Sigmoid colon (tissue), 6 donors: ENCODE measurements at regions not wholly inside any gene's neighbourhood (a gene's known extent, or its start where the extent isn't known, plus 50 kb on each side); places are given as distances from the start of the nearest gene placed in this dataset.

Experiments used
- DNase-seq: peaks from one replicate; pipeline ENCODE4 v3.0.0-alpha.2; 2019
- H3K27ac ChIP-seq, 4 donors: fragments of 200-600 bp; sonication (generic); one replicate each; pipeline ENCODE4 v1.5.1; 2016 to 2019; ENCODE audit warnings: mild to moderate bottlenecking in 1 of 4
- H3K27me3 ChIP-seq, 3 donors: fragments of 200-600 bp; sonication (generic); one replicate each; pipeline ENCODE4 v1.5.1; 2019; ENCODE audit warnings: mild to moderate bottlenecking in 1 of 3
- H3K36me3 ChIP-seq, 4 donors: fragments of 200-600 bp; sonication (generic); one replicate each; pipeline ENCODE4 v1.5.1; 2016 to 2019
- H3K4me1 ChIP-seq, 4 donors: fragments of 200-600 bp; sonication (generic); one replicate each; pipeline ENCODE4 v1.5.1; 2017 to 2019
- H3K4me3 ChIP-seq, 4 donors: fragments of 200-600 bp; sonication (generic); one replicate each; pipeline ENCODE4 v1.5.1; 2017 to 2019; ENCODE audit warnings: mild to moderate bottlenecking in 2 of 4, moderate library complexity in 1 of 4
- H3K9me3 ChIP-seq, 4 donors: fragments of 200-600 bp in 3 of 4; sonication (generic) in 3 of 4; one replicate each; pipeline versions ENCODE4 v1.5.1 to v1.6.1; 2013 to 2019
- EP300 ChIP-seq, 4 donors: sonication (generic); formaldehyde crosslinking; IDR thresholded peaks; one replicate each; pipeline ENCODE4 v1.6.1; 2017; ENCODE audit warnings: antibody characterized with exemption in 4 of 4
- POLR2A ChIP-seq, 2 donors: fragments of 450-650 bp; IDR thresholded peaks; one replicate each; pipeline ENCODE4 v1.6.1; 2016; ENCODE audit warnings: antibody characterized with exemption in 2 of 2, mild to moderate bottlenecking in 2 of 2, moderate library complexity in 2 of 2
- POLR2AphosphoS5 ChIP-seq, 4 donors: sonication (generic); formaldehyde crosslinking; IDR thresholded peaks; one replicate each; pipeline ENCODE4 v1.6.1; 2017; ENCODE audit warnings: antibody characterized with exemption in 4 of 4
- WGBS, 2 donors: extraction: QIAGEN DNeasy Blood & Tissue Kit; methylation state at CpG; one replicate each; pipeline ENCODE4 v1.1.7; 2013; 5-methylcytosine and 5-hydroxymethylcytosine counted together
- intact Hi-C: fragments of 100-400 bp; cut with DNase I; formaldehyde crosslinking; loops from one replicate; pipeline ENCODE4 v1.15.1; 2023
- TF ChIP-seq, protein P1 (sequence below), 4 experiments: fragments of 450-650 bp in 3 of 4; fragments of 200-600 bp in 1 of 4; IDR thresholded peaks; one replicate each; pipeline ENCODE4 v1.5.1; 2016 to 2019; ENCODE audit warnings: antibody characterized with exemption in 4 of 4, mild to moderate bottlenecking in 3 of 4, moderate library complexity in 2 of 4
- donor health status: healthy with polysubstance abuse.
- donor health status: healthy.

DNA sequence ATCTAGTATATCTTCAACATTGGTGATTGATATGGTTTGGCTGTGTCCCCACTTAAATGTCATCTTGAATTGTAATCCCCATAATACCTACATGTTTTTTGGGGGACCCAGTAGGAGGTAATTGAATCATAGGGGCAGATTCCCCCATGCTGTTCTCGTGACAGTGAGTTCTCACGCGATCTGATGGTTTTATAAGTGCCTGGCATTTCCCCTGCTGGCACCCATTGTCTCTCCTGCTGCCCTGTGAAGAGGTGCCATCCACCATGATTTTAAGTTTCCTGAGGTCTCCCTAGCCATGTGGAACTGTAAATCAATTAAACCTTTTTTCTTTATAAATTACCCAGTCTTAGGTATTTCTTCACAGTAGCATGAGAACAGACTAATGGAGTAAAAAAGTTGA, 1094.6 kb downstream of the ROBO2 start:
- H3K4me3 ChIP-seq = no peak overlapping the region
- no peaks in the 10 kb centered on the region for H3K4me1 ChIP-seq
- intact Hi-C loops = no loop called here
- TF ChIP-seq EP300 (IDR thresholded peaks at IDR 0.05) = no peak
- no peak for TF ChIP-seq POLR2A (IDR thresholded peaks at IDR 0.05)
- TF ChIP-seq, protein P1, sequence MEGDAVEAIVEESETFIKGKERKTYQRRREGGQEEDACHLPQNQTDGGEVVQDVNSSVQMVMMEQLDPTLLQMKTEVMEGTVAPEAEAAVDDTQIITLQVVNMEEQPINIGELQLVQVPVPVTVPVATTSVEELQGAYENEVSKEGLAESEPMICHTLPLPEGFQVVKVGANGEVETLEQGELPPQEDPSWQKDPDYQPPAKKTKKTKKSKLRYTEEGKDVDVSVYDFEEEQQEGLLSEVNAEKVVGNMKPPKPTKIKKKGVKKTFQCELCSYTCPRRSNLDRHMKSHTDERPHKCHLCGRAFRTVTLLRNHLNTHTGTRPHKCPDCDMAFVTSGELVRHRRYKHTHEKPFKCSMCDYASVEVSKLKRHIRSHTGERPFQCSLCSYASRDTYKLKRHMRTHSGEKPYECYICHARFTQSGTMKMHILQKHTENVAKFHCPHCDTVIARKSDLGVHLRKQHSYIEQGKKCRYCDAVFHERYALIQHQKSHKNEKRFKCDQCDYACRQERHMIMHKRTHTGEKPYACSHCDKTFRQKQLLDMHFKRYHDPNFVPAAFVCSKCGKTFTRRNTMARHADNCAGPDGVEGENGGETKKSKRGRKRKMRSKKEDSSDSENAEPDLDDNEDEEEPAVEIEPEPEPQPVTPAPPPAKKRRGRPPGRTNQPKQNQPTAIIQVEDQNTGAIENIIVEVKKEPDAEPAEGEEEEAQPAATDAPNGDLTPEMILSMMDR (IDR thresholded peaks at IDR 0.05) = no peak
- no peak for TF ChIP-seq POLR2AphosphoS5 (IDR thresholded peaks at IDR 0.05)
- H3K27ac ChIP-seq = no peak overlapping the region
- H3K9me3 ChIP-seq = no peaks in the 10 kb centered on the region
- no peak for DNase-seq
- no peaks in the 10 kb centered on the region for H3K36me3 ChIP-seq
- H3K27me3 ChIP-seq = no peaks in the 10 kb centered on the region
- 74 to 76% methylated on average over 3 of the region's 3 CpGs for WGBS, 2 donors

DNA sequence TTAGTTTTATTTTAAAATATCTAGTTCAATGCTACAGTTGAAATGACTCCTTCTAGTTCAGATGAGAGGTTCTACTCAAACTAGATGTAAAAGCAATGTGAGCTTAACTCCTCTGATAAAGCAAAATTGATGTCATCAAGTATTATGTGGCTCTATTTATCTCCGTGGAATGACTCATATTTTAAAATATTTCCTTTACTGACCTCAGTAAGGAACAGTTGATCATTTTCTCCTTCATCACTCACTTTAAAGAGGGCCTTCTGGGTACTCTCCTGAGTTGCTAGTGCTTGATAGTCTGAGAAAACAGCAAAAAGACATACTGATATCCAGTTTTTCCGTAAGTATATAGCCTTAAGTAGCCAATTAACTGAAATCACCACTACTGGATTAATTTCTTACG, 1099.3 kb downstream of the ROBO2 start:
- WGBS, 2 donors = 84 to 85% methylated on average over 3 of the region's 3 CpGs
- DNase-seq = no peak
- no peaks in the 10 kb centered on the region for H3K36me3 ChIP-seq

DNA sequence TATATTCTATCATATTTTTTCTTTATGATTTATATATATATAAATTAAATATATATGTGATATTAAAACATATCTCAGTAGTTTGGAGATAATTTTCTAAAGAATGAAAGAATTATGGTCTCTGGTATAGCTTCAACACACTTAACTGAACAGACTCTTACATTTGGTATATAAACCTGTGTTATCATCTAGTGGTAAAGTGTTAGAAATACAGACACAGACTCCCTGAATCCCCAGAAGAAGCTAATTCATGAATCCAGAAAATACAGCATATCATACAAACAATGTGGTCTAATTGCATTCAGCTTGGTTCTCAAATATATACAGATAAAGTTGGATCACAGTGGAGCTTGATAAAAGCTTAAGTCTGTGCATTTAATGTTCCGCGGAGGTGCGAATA, 1100.4 kb downstream of the ROBO2 start:
- Histone ChIP-seq H3K36me3 (no peaks in the 10 kb centered on the region), H3K27ac (no peak overlapping the region), H3K27me3 (no peaks in the 10 kb centered on the region), H3K9me3 (no peaks in the 10 kb centered on the region), H3K4me3 (no peak overlapping the region), H3K4me1 (no peaks in the 10 kb centered on the region)
- no peak for TF ChIP-seq POLR2AphosphoS5 (IDR thresholded peaks at IDR 0.05)
- no peak for TF ChIP-seq POLR2A (IDR thresholded peaks at IDR 0.05)
- TF ChIP-seq EP300 (IDR thresholded peaks at IDR 0.05) = no peak
- TF ChIP-seq, protein P1 (IDR thresholded peaks at IDR 0.05) = no peak
- WGBS, 2 donors = 97% methylated on average over 3 of the region's 3 CpGs
- intact Hi-C loops = no loop called here
- no peak for DNase-seq

More for the DNA sequence above, 1099.3 kb downstream of the ROBO2 start:
- Histone ChIP-seq H3K27me3 (no peaks in the 10 kb centered on the region), H3K9me3 (no peaks in the 10 kb centered on the region), H3K4me1 (no peaks in the 10 kb centered on the region), H3K4me3 (no peak overlapping the region), H3K27ac (no peak overlapping the region)
- TF ChIP-seq POLR2AphosphoS5 (IDR thresholded peaks at IDR 0.05) = no peak
- TF ChIP-seq EP300 (IDR thresholded peaks at IDR 0.05) = no peak
- no peak for TF ChIP-seq POLR2A (IDR thresholded peaks at IDR 0.05)
- TF ChIP-seq, protein P1 (IDR thresholded peaks at IDR 0.05) = no peak
- intact Hi-C loops = no loop called here

DNA sequence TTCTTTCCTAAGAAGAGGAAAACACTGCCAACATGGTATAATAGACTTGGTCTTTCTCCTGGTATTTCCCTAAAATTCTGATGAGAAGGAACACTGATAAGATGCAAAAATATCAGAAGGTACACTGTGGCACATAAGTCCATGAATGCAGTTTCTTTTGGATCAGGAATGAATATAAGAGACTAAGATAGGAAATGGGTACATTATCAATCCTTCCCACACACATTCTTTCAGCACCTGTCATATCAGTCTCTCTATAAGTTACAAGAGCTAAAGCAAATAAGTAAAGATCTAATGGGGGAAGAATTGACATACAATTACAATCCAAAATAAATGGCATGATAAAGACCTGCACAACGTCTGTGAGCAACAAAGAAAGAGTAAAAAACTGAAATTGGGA, 1101.0 kb downstream of the ROBO2 start:
- no peak for TF ChIP-seq POLR2AphosphoS5 (IDR thresholded peaks at IDR 0.05)
- TF ChIP-seq POLR2A (IDR thresholded peaks at IDR 0.05) = no peak
- TF ChIP-seq, protein P1 (IDR thresholded peaks at IDR 0.05) = no peak
- Histone ChIP-seq H3K27ac (no peak overlapping the region), H3K36me3 (no peaks in the 10 kb centered on the region), H3K4me3 (no peak overlapping the region), H3K27me3 (no peaks in the 10 kb centered on the region), H3K9me3 (no peaks in the 10 kb centered on the region), H3K4me1 (no peaks in the 10 kb centered on the region)
- WGBS, 2 donors = 51 to 76% methylated on average over 1 of the region's 1 CpG
- intact Hi-C loops = no loop called here
- DNase-seq = no peak

DNA sequence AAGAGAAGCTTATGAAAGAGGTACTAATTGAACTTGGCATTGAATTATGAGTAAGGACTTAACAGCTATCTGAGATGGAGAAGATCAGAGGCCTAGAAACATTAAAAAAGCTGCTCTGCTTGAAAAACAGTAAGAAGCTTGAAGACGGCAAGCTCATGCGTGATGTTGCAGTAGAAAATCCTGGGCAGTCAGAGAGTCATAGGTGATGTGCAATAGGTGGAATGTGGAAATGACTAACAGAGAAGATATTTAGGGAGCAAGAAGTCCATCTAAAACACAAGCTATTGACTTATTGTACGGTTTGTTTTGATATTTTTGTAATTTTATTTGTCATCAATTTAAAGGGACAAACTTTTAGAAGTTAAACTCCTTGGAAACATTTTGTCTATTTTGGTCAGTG, 1101.4 kb downstream of the ROBO2 start:
- no peak overlapping the region for H3K27ac ChIP-seq
- intact Hi-C loops = no loop called here
- H3K9me3 ChIP-seq = no peaks in the 10 kb centered on the region
- H3K27me3 ChIP-seq = no peaks in the 10 kb centered on the region
- 79 to 87% methylated on average over 3 of the region's 3 CpGs for WGBS, 2 donors
- no peak for DNase-seq
- H3K4me3 ChIP-seq = no peak overlapping the region
- H3K36me3 ChIP-seq = no peaks in the 10 kb centered on the region
- TF ChIP-seq POLR2AphosphoS5 (IDR thresholded peaks at IDR 0.05) = no peak
- no peak for TF ChIP-seq POLR2A (IDR thresholded peaks at IDR 0.05)
- no peak for TF ChIP-seq EP300 (IDR thresholded peaks at IDR 0.05)
- TF ChIP-seq, protein P1 (IDR thresholded peaks at IDR 0.05) = no peak
- no peaks in the 10 kb centered on the region for H3K4me1 ChIP-seq
